ENCODE measurements at regions not wholly inside any gene's neighbourhood (a gene's known extent, or its start where the extent isn't known, plus 50 kb on each side); places are given as distances from the start of the nearest gene placed in this dataset.

DNA sequence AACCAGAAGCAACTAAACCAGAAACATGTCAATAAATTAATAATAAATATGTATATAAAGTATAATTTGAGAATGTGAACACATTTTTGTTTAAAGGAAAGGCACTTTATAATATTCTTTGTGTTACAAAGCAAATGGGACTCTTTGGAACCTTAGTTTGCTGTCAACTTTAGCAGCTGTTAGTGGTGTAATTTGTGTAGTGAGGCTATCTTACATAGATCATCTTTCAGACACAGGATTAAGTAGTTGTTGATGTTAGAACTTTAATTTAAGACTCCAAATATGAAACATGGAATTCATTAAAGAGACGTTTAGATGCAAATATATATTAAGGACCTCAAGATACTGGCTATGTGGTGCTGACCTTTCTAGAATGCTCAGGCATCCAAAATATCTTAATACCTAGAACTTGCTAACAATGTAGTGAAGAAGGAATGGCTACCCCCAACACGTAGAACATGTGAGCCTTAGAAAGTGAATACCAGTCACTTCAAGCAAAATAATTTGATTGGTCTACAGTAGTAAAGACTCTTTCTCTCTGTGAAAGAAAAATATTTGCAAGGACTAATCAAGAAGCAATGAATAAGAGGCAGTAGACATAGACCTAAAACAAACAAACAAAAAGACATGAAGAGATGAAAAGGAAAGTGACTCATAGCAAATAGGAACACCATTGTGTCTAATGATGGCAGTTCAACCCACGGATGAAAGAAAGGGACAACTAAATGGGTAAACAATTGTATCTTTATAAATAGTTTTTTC is 811.4 kb downstream of the USP25 start:
- no peaks in the 10 kb centered on the region for H3K27me3 ChIP-seq (ENCODE audit: insufficient read depth, low read length)
- H3K9ac ChIP-seq (ENCODE audit: low read depth, low read length): no peak overlapping the region
- H3K4me1 ChIP-seq (ENCODE audit: insufficient read depth, low read length): no peaks in the 10 kb centered on the region
- no peak overlapping the region for H3K4me3 ChIP-seq (ENCODE audit: low read length)
- no peaks in the 10 kb centered on the region for H3K36me3 ChIP-seq (ENCODE audit: insufficient read depth, low read depth, low read length)
- H3K9me3 ChIP-seq (ENCODE audit: insufficient read depth, low read depth, low read length): no peaks in the 10 kb centered on the region; the same call in 1 of the 2 replicates
- H3K27ac ChIP-seq (ENCODE audit: low read length): no peak overlapping the region

- H3K9ac ChIP-seq (ENCODE audit: low read depth, low read length): no peak overlapping the region
- H3K9me3 ChIP-seq (ENCODE audit: insufficient read depth, low read depth, low read length): no peaks in the 10 kb centered on the region
- H3K27ac ChIP-seq (ENCODE audit: low read length): no peak overlapping the region
- peaks cover 10% of the 10 kb centered on the region; the same call in 1 of the 2 replicates for H3K4me1 ChIP-seq (ENCODE audit: insufficient read depth, low read length)
- H3K4me3 ChIP-seq (ENCODE audit: low read length): no peak overlapping the region
- H3K36me3 ChIP-seq (ENCODE audit: insufficient read depth, low read depth, low read length): no peaks in the 10 kb centered on the region
- H3K27me3 ChIP-seq (ENCODE audit: insufficient read depth, low read length): no peaks in the 10 kb centered on the region
These were observed 820.3 kb downstream of the USP25 start for GRCh38 chr21:16550118-16550517.

- Histone ChIP-seq H3K4me3 (ENCODE audit: low read length) (no peak overlapping the region), H3K4me1 (ENCODE audit: insufficient read depth, low read length) (peaks cover 10% of the 10 kb centered on the region; the same call in 1 of the 2 replicates), H3K27me3 (ENCODE audit: insufficient read depth, low read length) (no peaks in the 10 kb centered on the region), H3K9ac (ENCODE audit: low read depth, low read length) (0 out of 2 replicates have a peak overlapping the region, but pooled peaks have one; percentile 13), H3K27ac (ENCODE audit: low read length) (no peak overlapping the region), H3K9me3 (ENCODE audit: insufficient read depth, low read depth, low read length) (no peaks in the 10 kb centered on the region), H3K36me3 (ENCODE audit: insufficient read depth, low read depth, low read length) (no peaks in the 10 kb centered on the region)
These were observed 821.3 kb downstream of the USP25 start for GRCh38 chr21:16550917-16551741.

- no peaks in the 10 kb centered on the region for H3K9me3 ChIP-seq (ENCODE audit: insufficient read depth, low read depth, low read length)
- no peaks in the 10 kb centered on the region for H3K36me3 ChIP-seq (ENCODE audit: insufficient read depth, low read depth, low read length)
- no peaks in the 10 kb centered on the region for H3K27me3 ChIP-seq (ENCODE audit: insufficient read depth, low read length)
- no peak overlapping the region for H3K27ac ChIP-seq (ENCODE audit: low read length)
- peaks cover 10% of the 10 kb centered on the region; the same call in 1 of the 2 replicates for H3K4me1 ChIP-seq (ENCODE audit: insufficient read depth, low read length)
- no peak overlapping the region for H3K4me3 ChIP-seq (ENCODE audit: low read length)
- no peak overlapping the region for H3K9ac ChIP-seq (ENCODE audit: low read depth, low read length)
These were observed 823.1 kb downstream of the USP25 start for GRCh38 chr21:16552880-16553279.

- no peak overlapping the region for H3K27ac ChIP-seq (ENCODE audit: low read length)
- no peak overlapping the region for H3K4me3 ChIP-seq (ENCODE audit: low read length)
- no peaks in the 10 kb centered on the region for H3K36me3 ChIP-seq (ENCODE audit: insufficient read depth, low read depth, low read length)
- H3K4me1 ChIP-seq (ENCODE audit: insufficient read depth, low read length): peaks cover 10% of the 10 kb centered on the region; the same call in 1 of the 2 replicates
- no peaks in the 10 kb centered on the region for H3K27me3 ChIP-seq (ENCODE audit: insufficient read depth, low read length)
- H3K9me3 ChIP-seq (ENCODE audit: insufficient read depth, low read depth, low read length): no peaks in the 10 kb centered on the region
- H3K9ac ChIP-seq (ENCODE audit: low read depth, low read length): no peak overlapping the region
These were observed 824.7 kb downstream of the USP25 start for GRCh38 chr21:16554503-16554902.

- H3K4me1 ChIP-seq (ENCODE audit: insufficient read depth, low read length): peaks cover 4% of the 10 kb centered on the region; the same call in 1 of the 2 replicates
- H3K9ac ChIP-seq (ENCODE audit: low read depth, low read length): no peak overlapping the region
- no peaks in the 10 kb centered on the region for H3K9me3 ChIP-seq (ENCODE audit: insufficient read depth, low read depth, low read length)
- no peaks in the 10 kb centered on the region for H3K27me3 ChIP-seq (ENCODE audit: insufficient read depth, low read length)
- H3K4me3 ChIP-seq (ENCODE audit: low read length): no peak overlapping the region
- no peaks in the 10 kb centered on the region for H3K36me3 ChIP-seq (ENCODE audit: insufficient read depth, low read depth, low read length)
- H3K27ac ChIP-seq (ENCODE audit: low read length): no peak overlapping the region
These were observed 833.3 kb downstream of the USP25 start for GRCh38 chr21:16563116-16563515.

- no peaks in the 10 kb centered on the region for H3K36me3 ChIP-seq (ENCODE audit: insufficient read depth, low read depth, low read length)
- H3K9ac ChIP-seq (ENCODE audit: low read depth, low read length): no peak overlapping the region
- H3K27me3 ChIP-seq (ENCODE audit: insufficient read depth, low read length): no peaks in the 10 kb centered on the region
- peaks cover 4% of the 10 kb centered on the region; the same call in 1 of the 2 replicates for H3K4me1 ChIP-seq (ENCODE audit: insufficient read depth, low read length)
- peak overlapping the region; percentile 55 for H3K27ac ChIP-seq (ENCODE audit: low read length)
- no peaks in the 10 kb centered on the region for H3K9me3 ChIP-seq (ENCODE audit: insufficient read depth, low read depth, low read length)
- H3K4me3 ChIP-seq (ENCODE audit: low read length): no peak overlapping the region
These were observed 834.0 kb downstream of the USP25 start for GRCh38 chr21:16563795-16564194.

- Histone ChIP-seq H3K4me1 (ENCODE audit: insufficient read depth, low read length) (peaks cover 9% of the 10 kb centered on the region), H3K4me3 (ENCODE audit: low read length) (no peak overlapping the region), H3K9ac (ENCODE audit: low read depth, low read length) (no peak overlapping the region), H3K27me3 (ENCODE audit: insufficient read depth, low read length) (no peaks in the 10 kb centered on the region), H3K36me3 (ENCODE audit: insufficient read depth, low read depth, low read length) (no peaks in the 10 kb centered on the region), H3K27ac (ENCODE audit: low read length) (no peak overlapping the region), H3K9me3 (ENCODE audit: insufficient read depth, low read depth, low read length) (no peaks in the 10 kb centered on the region)
These were observed 838.5 kb downstream of the USP25 start for GRCh38 chr21:16568244-16568643.

DNA sequence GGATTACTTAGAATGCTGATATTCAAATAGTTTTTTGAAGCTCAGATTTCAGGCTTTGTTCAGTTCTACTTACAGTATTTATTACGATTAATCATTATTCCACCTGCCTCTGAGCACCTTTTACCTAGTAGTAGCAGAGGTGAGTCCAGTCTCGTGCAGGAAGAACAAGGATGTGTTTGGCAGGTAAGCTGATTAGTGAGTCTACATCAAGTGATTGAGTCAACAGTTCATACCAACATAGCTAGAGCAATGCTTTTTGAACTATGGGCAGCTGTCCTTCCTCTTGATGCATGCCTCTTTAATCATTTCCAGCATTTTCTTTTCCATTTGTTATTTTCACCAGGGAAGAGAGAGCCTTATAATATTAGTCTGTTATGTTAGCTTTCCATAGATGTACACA is 838.9 kb downstream of the USP25 start:
- Histone ChIP-seq H3K9me3 (ENCODE audit: insufficient read depth, low read depth, low read length) (no peaks in the 10 kb centered on the region), H3K27me3 (ENCODE audit: insufficient read depth, low read length) (no peaks in the 10 kb centered on the region), H3K4me1 (ENCODE audit: insufficient read depth, low read length) (peaks cover 9% of the 10 kb centered on the region), H3K27ac (ENCODE audit: low read length) (no peak overlapping the region), H3K9ac (ENCODE audit: low read depth, low read length) (no peak overlapping the region), H3K4me3 (ENCODE audit: low read length) (no peak overlapping the region), H3K36me3 (ENCODE audit: insufficient read depth, low read depth, low read length) (no peaks in the 10 kb centered on the region)

- H3K4me3 ChIP-seq (ENCODE audit: low read length): no peak overlapping the region
- H3K4me1 ChIP-seq (ENCODE audit: insufficient read depth, low read length): peaks cover 5% of the 10 kb centered on the region; the same call in 1 of the 2 replicates
- no peaks in the 10 kb centered on the region for H3K27me3 ChIP-seq (ENCODE audit: insufficient read depth, low read length)
- no peaks in the 10 kb centered on the region for H3K9me3 ChIP-seq (ENCODE audit: insufficient read depth, low read depth, low read length)
- H3K36me3 ChIP-seq (ENCODE audit: insufficient read depth, low read depth, low read length): no peaks in the 10 kb centered on the region
- no peak overlapping the region for H3K27ac ChIP-seq (ENCODE audit: low read length)
- H3K9ac ChIP-seq (ENCODE audit: low read depth, low read length): no peak overlapping the region
These were observed 839.9 kb downstream of the USP25 start for GRCh38 chr21:16569679-16570078.

DNA sequence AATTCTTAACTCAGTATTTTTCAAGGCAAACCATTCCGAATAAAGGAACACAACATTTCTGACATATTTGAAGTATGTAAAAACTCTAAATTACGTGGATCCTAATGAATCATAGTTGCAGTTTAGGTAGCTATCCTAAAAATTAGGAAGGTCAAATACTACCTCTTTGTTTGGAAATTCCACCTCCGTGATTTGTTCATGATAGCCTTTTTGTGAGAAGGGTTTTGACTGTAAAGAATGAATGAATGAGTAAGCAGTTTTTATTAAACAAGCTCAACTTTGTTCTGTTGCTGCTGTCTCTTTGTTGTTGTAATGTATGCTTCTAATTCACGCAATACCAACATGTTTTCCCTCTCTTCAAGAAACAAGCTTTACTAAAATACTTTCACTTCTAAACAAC is 840.4 kb downstream of the USP25 start:
- Histone ChIP-seq H3K4me1 (ENCODE audit: insufficient read depth, low read length) (peaks cover 5% of the 10 kb centered on the region; the same call in 1 of the 2 replicates), H3K9ac (ENCODE audit: low read depth, low read length) (no peak overlapping the region), H3K9me3 (ENCODE audit: insufficient read depth, low read depth, low read length) (no peaks in the 10 kb centered on the region), H3K36me3 (ENCODE audit: insufficient read depth, low read depth, low read length) (no peaks in the 10 kb centered on the region), H3K4me3 (ENCODE audit: low read length) (no peak overlapping the region), H3K27me3 (ENCODE audit: insufficient read depth, low read length) (no peaks in the 10 kb centered on the region), H3K27ac (ENCODE audit: low read length) (no peak overlapping the region)
